GF-D8 (cell line): ENCODE measurements at regions not wholly inside any gene's neighbourhood (a gene's known extent, or its start where the extent isn't known, plus 50 kb on each side); places are given as distances from the start of the nearest gene placed in this dataset.

ENCODE experiments used
- DNase-seq: peaks from one replicate; lab custom pipeline; 2025; lab: John Stamatoyannopoulos, UW

DNA sequence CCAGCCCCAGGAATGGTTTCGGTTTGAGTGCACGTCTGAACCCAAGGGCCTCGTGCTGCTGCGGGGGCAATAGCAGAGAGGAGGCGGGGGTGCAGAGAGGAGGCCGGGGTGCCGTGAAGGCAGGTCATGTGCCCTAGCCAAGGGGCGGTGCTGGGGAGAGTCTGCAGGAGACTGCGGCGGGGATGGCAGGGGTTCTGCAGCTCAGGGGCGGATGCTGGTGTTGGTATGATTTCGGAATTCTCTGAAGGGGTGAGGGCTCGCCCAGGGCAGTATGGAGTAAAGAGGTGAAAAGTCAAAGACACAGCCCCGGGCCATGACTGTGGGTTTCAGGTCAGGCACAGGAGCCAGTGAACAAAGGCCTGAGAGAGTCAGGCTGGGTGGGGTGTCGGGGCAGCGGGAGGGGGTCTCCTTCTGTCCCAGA, 186.5 kb upstream of the HDAC4 start:
- no peak for DNase-seq

- no peak for DNase-seq
These were observed 186.0 kb upstream of the HDAC4 start for GRCh38 chr2:239586651-239587310.

DNA sequence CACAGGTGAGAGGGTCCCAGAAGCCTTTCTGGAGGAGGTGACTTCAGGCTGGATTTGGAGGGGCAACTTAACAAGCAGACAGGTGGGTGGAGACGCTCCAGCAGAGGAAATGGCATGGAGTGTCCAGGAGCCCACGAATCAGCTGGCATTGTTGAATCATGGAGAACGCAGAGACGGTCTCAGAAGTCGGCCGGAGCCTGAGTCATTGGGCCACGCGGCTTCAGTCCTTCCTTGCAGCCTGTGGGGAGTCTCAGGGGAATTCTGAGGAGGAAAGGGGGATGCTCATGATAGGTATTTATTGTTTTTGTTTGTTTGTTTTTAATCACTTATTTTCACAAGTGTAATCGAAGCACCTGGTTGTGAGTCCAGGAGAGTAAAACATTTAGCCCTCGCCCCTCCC, 184.6 kb upstream of the HDAC4 start:
- DNase-seq, result no peak

DNA sequence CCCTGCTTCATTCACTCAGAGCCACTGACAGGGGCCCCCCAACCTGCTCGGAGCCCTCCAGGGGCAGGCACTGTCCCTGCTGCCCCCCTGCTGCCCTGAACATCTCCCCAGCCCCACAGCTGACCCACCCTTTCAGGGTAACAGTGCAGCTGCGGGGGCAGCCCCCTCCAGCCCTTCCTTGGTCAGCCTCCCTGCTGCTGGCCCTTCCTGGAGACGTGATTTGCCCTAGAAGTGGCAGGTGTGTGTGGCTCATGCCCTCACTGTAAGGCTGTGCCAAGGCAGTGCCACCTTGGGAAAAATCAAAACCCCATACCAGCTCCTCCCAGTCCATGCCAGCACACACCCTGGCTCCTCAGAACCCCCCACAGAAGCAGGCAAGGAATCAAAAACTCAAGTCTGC, 184.2 kb upstream of the HDAC4 start:
- DNase-seq, result no peak

DNA sequence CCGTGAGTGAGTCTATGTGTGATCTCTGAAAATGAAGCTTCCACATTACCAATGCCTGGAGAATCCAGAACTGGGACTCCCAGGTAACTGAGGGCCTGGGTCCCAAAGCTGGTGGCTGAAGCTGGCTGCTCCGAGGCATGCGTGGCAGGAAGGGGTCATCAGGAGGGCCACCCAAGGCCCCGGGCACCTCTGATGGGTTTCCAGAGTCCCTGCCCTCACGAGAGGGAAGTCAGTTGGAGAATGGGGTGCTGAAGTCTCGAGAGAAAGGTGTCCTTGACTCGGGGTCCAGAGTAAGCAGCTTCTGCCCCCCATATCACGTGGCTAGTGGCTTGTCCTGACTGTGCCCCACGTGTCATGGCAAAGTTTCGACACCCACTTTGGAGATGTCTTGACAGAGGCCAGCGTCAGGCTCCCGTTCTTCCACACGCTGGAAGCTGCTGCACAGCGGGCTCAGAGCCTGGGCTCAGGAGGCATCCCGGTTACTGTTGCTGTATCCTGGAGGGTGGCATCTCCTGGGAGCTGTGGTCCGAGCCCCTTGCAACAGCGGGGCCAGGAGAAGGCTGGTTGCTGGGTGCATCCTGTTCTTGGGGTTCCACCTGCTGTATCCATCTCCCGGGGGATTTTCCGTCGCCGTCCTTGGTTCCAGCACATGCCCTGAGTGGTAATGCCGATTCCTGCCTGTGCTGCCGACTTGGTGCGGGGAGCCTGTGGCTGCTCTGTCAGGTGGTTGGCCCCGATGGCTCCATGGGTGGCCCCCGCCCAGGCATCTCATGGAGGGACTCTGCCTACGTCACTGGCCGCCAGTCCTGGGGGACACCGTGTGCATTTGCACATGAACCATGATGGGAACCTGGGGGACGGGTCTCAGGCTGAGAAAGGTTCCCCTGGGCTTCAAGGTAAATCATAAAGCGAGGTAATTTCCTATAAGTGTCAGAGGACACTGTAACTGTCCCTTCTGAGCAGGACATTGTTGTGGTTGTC, 183.3 kb upstream of the HDAC4 start:
- no peak for DNase-seq

DNA sequence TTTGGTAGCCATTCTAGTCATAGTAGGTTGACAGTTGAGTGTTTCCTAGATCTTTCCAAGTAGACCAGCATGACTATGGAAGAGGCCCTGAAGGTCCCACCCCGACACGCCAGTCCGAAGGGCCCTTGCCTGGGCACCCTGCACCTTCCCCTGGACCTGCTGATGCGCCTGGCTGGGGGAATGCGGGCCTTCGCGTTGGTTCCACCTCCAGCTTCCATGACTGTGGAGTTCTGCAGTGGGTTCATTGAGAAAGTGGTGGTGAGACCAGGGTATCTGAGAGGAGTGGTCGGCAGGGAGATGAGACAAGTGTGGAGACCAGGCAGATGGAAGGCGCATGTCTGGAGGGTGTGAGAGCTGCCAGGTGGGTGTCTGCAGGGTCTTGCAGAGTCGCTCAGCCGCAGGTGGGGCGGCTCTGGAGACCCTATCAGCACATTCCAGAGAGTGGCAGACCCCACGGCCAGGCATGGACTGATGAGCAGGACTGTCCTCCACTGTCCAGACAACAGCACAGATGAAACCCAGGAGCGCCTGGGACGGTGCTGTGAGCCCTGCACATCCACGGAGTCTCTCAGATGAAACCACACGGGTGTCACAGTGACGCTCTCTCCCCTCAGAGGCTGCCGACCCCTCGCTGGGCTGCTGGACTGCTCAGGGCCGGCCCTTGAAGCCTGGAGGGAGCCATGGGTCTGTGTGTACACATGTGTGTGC, 182.5 kb upstream of the HDAC4 start:
- DNase-seq, result no peak

DNA sequence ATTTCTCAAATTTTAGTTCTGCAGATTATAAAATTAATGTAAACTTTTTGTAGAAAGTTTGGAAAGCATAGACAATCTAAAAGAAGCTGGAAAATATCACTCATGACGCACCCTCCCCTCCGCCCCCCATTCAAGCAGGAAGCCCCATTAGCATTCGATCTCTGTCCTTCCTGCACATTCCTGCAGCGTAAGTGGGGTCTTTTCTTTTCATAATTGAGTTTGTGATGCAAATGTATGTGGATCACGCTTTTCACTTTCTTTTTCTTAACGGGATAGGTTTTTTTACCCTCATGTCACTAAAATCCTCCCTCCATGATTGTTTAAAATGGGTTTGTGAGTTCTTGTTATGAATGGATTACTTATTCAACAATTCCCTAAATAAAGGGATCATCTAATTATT, 181.7 kb upstream of the HDAC4 start:
- no peak for DNase-seq

GRCh38 chr2:239581352-239581901, 180.6 kb upstream of the HDAC4 start:
- DNase-seq, result no peak

DNA sequence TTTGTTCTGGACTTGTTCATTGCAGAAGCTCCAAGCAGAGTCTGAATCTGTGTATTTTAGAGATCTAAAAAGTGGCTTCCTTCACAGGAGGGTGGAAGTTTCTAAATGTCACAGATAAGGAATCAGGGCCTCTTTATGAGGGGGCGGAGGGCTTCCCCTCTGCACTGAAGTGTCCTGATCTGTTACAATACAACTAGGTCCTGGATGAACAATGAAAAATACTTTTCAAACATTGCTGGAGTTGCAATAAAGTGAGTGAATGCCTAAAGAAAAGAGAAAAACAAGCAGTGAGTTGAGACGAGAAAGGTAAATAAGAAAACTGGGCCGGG, 179.3 kb upstream of the HDAC4 start:
- DNase-seq, result no peak

- DNase-seq, result no peak
These were observed 178.8 kb upstream of the HDAC4 start for GRCh38 chr2:239579524-239580198.

DNA sequence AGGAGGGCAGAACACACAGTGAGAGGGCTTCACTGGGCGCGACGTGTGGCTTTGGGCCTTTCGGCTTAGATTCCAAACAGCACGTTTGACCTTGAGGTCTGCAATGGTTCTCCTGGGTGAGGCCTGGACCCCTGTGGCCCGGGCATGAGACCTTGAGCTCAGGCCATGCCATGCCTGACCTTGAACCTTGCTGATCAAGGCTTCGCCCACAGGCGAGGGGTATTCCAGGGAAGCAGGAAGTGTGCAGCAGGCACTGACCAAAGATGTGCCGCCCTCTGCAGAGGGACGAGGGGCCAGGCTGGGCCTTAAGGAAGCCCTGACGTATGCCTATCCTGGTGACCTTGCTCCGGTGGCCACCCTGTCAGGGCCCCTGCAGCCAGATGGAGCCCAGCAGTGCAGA, 178.3 kb upstream of the HDAC4 start:
- no peak for DNase-seq

GRCh38 chr2:239578381-239578780, 177.6 kb upstream of the HDAC4 start:
- DNase-seq, result no peak

DNA sequence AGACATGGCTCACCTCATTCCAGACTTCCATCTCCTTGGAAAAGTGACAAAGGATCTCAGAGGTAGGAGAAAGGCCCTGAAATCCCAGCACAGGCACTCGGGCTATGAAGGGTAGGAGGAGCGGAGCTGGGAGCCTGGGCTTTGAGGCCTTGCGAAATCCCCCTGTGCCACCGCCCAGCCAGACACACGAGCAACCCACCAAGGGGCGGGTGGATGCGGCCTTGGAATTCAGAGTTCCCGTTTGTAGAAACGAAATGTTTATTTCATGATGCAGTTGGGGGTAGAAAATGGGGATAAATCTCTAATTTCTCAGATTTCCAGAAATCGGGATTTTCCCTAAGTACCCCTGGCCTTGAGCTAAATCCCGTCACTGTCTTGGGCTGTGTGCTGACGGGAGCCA, 177.1 kb upstream of the HDAC4 start:
- DNase-seq, result no peak

GRCh38 chr2:239576784-239577685, 176.2 kb upstream of the HDAC4 start:
- DNase-seq, result no peak

DNA sequence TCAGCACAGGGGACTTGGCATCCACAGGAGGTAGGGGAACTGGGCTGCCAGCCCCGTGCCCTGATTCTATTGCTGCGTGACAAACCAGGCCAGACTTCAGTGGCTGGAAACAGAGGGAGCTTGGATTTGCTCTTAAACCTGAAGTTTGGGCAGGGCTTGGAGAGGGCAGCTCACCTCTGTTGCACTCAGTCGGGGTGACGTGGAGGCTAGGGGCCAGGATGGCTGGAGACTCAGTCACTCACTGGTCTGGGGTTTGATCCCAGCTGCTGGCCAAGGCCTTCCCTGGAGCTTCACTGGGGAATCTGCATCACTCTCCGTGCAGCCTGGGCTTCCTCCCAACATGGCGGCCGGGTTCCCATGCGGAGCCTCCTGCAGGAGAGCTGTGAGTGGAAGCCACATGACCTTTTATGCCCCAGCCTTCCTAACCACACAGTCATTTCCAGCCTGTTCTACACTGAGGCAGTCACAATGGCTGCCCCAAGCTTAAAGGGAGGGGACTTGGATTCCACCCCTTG, 175.2 kb upstream of the HDAC4 start:
- no peak for DNase-seq

- no peak for DNase-seq
These were observed 173.8 kb upstream of the HDAC4 start for GRCh38 chr2:239574434-239575156.

DNA sequence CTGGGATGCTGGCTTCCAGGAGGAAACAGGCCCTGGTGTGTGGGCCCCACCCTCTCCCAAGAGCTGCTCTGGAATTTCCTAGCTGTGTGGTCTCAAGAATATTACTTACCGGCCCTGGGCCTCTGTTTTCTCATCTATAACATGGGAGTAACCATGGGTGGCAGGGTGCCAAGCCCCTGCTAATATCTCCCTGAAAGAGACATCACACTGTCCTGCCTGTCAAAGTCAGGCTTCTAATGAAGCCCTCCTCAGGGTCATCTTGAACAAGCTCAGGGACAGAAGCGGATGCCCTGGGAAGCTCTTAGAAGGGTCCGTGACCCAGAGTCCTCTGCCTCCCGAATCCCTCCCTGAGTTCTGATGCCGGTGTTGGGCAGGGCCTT, 173.2 kb upstream of the HDAC4 start:
- DNase-seq, result no peak

GRCh38 chr2:239570971-239571520, 170.2 kb upstream of the HDAC4 start:
- no peak for DNase-seq

DNA sequence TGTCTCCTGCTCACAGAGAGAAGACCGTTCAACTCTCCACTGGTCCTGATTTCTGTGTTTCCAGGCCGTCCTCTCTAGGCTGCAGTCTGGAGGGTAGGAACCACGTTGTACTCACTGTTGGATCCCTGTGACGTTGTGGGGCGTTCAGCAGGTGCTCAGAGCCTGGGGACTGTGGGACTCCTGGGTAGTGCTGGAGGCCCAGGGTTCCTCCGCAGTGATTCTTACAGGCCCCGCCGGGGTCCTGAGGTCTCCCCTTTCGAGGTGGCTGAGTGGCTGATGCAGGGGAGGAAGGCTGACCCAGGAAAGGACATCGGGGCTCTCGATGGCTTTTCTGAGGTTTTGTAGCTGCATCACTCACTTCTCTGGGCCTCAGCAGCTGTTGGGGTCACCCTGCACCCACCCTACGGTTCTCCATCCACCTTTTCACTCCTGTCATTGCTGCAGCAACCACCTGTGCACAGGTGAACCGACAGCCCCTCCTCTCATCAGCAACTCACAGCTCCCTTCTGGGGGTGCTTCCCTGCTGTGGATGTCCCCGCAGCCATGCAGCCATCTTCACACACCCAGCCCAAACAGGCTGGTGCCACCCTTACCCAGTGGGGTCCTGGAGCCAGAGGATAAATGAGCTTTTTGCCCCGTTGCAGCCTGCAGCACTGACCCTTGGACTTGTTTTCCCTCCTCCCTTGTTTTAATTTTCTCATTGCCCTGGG, 169.6 kb upstream of the HDAC4 start:
- DNase-seq, result no peak
